GM21717 (cell line): ENCODE measurements at regions not wholly inside any gene's neighbourhood (a gene's known extent, or its start where the extent isn't known, plus 50 kb on each side); places are given as distances from the start of the nearest gene placed in this dataset.
"Not testable (repeated sequence)": the region's sequence is repeated elsewhere in the genome, so short reads cannot be mapped to it uniquely, and the experiment has no call there.

Experiments
- ATAC-seq: cut with Tn5 transposase; IDR thresholded peaks from one replicate; pipeline ENCODE4 v1.9.1; 2021; ENCODE audit warnings: mild to moderate bottlenecking, moderate library complexity; ENCODE audit not compliant: unreplicated experiment

DNA sequence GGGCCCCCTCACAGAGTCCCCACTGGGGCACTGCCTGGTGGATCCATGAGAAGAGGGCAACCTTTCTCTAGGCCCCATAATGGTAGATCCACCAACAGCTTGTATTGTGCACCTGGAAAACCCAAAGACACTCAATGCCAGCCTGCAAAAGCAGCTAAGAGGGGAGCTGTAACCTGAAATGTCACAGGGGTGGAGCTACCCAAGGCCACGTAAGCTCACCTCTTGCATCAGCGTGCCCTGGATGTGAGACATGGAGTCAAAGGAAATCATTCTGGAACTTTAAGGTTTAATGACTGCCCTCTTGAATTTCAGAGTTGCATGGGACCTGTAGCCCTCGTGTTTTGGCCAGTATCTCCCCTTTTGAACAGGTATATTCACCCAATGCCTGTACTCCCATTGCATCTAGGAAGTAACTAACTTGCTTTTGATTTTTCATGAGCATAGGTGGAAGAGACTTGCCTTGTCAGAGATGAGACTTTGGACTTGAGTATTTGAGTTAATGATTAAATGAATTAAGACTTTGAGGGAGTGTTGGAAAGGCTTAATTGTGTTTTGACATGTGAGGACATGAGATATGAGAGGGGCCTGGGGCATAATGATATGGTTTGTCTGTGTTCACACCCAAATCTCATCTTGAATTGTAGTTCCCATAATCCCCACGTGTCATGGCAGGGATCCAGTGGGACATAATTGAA, 900.9 kb upstream of the ROBO1 start:
- ATAC-seq: no peak

GRCh38 chr3:80668100-80668499, 900.3 kb upstream of the ROBO1 start:
- no peak for ATAC-seq

GRCh38 chr3:80663426-80663825, 895.6 kb upstream of the ROBO1 start:
- no peak for ATAC-seq

DNA sequence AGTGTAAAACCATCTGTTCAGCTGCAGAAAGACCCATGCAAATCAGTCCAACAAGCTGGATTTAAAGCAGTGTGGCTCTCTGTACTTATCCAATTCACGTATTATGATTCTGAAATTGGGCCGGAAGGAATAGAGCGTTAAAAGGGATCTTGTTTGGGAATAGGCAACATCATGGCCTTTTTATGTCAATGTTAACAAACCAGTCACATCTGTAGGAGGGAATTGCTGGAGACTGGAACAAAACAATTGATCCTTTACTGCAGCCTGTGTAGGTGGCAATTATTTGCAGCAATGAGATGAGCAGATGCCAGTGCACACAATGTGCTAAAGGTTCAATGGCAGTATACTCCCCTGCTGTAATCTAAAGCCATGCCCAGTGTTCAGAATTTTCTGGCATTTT, 887.4 kb upstream of the ROBO1 start:
- no peak for ATAC-seq

GRCh38 chr3:80649170-80649569, 881.4 kb upstream of the ROBO1 start:
- ATAC-seq: no peak

GRCh38 chr3:80643421-80643820, 875.6 kb upstream of the ROBO1 start:
- no peak for ATAC-seq

GRCh38 chr3:80618295-80619256, 850.8 kb upstream of the ROBO1 start:
- ATAC-seq: no peak

DNA sequence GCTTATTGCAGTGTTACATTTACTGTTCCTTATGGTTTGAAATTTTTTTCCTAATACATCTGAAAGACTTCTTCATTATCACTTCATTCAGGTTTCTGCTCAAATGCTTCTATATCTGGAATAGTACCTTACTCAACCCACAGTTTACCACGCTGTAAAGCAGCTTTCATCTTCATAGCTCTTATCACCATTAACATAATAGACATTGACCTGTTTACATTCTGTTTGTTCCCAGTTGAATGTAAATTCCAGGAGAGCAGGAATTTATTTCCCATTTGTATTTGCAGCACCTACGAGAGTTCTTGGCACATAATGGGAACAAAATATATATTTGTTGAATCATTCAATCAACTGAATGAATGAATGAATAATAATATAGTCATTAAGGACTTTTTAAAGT, 844.6 kb upstream of the ROBO1 start:
- ATAC-seq: no peak

GRCh38 chr3:80608072-80608471, 840.3 kb upstream of the ROBO1 start:
- not testable (repeated sequence) for ATAC-seq

GRCh38 chr3:80606073-80606472, 838.3 kb upstream of the ROBO1 start:
- no peak for ATAC-seq

- ATAC-seq: no peak
Measured at GRCh38 chr3:80601479-80601878, 833.7 kb upstream of the ROBO1 start.

- no peak for ATAC-seq
Measured at GRCh38 chr3:80592792-80593191, 825.0 kb upstream of the ROBO1 start.

DNA sequence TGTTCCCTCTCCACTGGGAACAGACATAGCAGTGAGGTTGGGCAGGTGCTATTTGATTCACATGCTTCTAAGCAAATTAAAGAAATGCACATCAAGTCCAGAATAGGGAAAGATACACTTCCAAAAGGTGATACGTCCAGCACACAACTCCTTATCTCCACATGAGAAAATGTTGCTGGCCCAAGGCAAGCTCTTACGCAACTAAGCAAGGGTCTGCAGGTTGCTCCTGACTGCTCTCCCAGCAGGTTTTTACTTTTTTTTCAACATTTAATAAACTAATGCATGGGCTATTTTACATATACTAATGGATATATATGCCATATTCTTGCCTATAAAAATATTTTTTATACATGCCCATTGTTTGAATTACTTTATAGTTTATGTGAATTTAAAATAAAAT, 818.5 kb upstream of the ROBO1 start:
- ATAC-seq: no peak

GRCh38 chr3:80580146-80580545, 812.3 kb upstream of the ROBO1 start:
- ATAC-seq: no peak

- ATAC-seq: no peak
Measured at GRCh38 chr3:80564391-80564790, 796.6 kb upstream of the ROBO1 start.

DNA sequence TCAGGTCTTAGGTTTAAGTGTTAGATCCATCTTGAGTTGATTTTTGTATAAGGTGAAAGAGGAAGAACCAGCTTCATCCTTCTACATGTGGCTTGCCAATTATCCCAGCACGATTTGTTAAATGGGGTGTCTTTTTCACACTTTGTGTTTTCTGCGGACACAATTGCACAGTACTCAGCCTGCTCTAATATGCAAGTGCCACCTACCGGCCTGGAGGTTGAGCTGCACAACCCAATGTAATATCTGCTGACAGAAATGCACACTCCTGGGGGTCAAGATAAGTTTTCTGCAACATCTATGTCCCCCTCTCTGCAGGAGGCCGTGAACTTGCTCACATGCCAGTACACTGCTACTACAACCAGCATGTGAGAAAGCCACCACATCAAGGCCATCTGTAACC, 791.9 kb upstream of the ROBO1 start:
- ATAC-seq: no peak

- ATAC-seq: no peak
Measured at GRCh38 chr3:80556763-80557162, 789.0 kb upstream of the ROBO1 start.

DNA sequence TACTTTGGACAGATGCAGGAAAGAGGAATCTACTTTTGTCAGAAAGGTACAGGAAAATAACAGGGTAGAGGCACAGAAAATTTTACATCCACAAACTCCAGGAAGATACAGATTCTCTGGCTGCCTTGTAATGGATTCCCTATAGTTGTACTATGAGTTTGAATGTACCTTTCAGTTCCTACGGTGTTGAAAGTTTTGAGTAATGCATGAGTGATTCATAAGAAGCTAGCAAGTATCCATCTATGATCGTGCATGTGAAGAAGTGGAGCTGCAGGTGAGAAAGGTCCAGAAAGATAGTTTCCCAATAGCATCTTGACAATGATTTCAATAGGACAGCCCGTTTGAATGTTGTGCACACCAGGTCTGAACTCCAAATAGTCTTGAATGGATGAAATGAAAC, 786.5 kb upstream of the ROBO1 start:
- no peak for ATAC-seq

- no peak for ATAC-seq
Measured at GRCh38 chr3:80553211-80553610, 785.4 kb upstream of the ROBO1 start.

- ATAC-seq: no peak
Measured at GRCh38 chr3:80550174-80550573, 782.4 kb upstream of the ROBO1 start.

DNA sequence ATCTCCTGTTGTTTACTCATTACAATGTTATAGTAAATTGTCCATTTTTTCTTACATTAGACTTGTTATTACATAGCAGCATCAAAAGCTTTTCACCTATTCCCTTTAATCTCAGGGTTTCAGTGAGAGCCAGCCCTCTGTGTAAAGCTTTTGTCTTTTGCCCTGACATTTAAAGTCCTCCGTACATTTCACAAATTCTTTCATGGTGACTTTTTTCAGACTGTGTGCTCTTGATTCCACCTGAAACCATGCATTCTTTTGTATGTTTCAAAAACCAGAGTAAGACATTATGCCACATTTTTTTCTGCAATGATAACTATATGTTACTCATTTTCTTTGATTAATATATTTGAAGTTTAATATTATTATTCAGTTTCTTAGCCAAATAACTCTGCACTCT, 781.4 kb upstream of the ROBO1 start:
- ATAC-seq: no peak

DNA sequence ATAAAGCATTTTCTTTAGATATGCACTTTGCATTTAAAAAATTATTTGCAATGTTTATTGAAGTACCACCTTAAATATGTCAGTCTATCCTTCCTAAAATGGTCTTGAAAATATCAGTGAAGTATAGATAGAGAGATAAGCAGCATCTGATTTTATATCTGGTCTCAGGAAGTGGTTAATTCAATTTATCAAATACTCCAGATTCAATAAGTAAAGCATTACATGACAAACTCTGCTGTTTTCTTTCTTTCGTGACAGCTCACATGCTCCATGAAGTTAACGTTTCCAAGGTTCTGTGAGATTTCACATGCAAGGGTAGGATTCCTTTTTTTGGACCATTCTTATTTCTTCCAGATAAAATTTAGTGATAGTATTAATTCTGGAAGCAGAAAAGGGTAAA, 775.4 kb upstream of the ROBO1 start:
- no peak for ATAC-seq
